Natural killer cell (primary cell): ENCODE measurements at regions not wholly inside any gene's neighbourhood (a gene's known extent, or its start where the extent isn't known, plus 50 kb on each side); places are given as distances from the start of the nearest gene placed in this dataset.

Source experiments
- ATAC-seq, 3 donors: fragments of 150-1000 bp in 2 of 3; fragments of 200-7000 bp in 1 of 3; cut with Tn5 transposase; 1 replicate in 1 of 3; 2 replicates in 2 of 3; pipeline ENCODE4 v1.10.0; 2021; ENCODE audit warnings: mild to moderate bottlenecking in 2 of 3, moderate library complexity in 2 of 3
- DNase-seq, 2 donors: peaks; one replicate each; pipeline versions ENCODE4 v3.0.0 to v3.0.0-alpha.2; 2013 to 2021; ENCODE audit warnings: mixed read lengths in 1 of 2
- H3K27ac ChIP-seq: one replicate; pipeline ENCODE4 v1.5.1; 2013; ENCODE audit warnings: mild to moderate bottlenecking, low read length
- H3K27me3 ChIP-seq: one replicate; pipeline ENCODE4 v1.6.1; 2013; ENCODE audit warnings: low read length; ENCODE audit not compliant: control insufficient read depth, insufficient read depth
- H3K36me3 ChIP-seq: one replicate; pipeline ENCODE4 v1.6.1; 2013; ENCODE audit warnings: low read length; ENCODE audit not compliant: control insufficient read depth, insufficient read depth
- H3K4me1 ChIP-seq: one replicate; pipeline ENCODE4 v1.6.1; 2013; ENCODE audit warnings: low read length; ENCODE audit not compliant: control insufficient read depth, insufficient read depth
- H3K4me3 ChIP-seq: one replicate; pipeline ENCODE4 v1.5.1; 2013; ENCODE audit warnings: low read length
- H3K9me3 ChIP-seq: one replicate; pipeline ENCODE4 v1.6.1; 2013; ENCODE audit warnings: low read length; ENCODE audit not compliant: control insufficient read depth, insufficient read depth
- H3K27ac Mint-ChIP-seq, 2 donors: one replicate each; pipeline ENCODE4 v1.8.0; 2022; ENCODE audit warnings: mild to moderate bottlenecking in 2 of 2, mixed read lengths in 2 of 2, moderate library complexity in 1 of 2
- H3K27me3 Mint-ChIP-seq, 2 donors: one replicate each; pipeline ENCODE4 v1.8.0; 2022; ENCODE audit warnings: low read depth in 2 of 2, mixed read lengths in 2 of 2
- H3K36me3 Mint-ChIP-seq: one replicate; pipeline ENCODE4 v1.8.0; 2022; ENCODE audit warnings: mixed read lengths
- H3K4me1 Mint-ChIP-seq, 2 donors: one replicate each; pipeline ENCODE4 v1.8.0; 2022; ENCODE audit warnings: mixed read lengths in 2 of 2
- H3K4me3 Mint-ChIP-seq: one replicate; pipeline ENCODE4 v1.8.0; 2022; ENCODE audit warnings: mild to moderate bottlenecking, moderate library complexity, mixed read lengths
- H3K9me3 Mint-ChIP-seq, 2 donors: one replicate each; pipeline ENCODE4 v1.8.0; 2022; ENCODE audit warnings: mixed read lengths in 2 of 2
- CTCF ChIP-seq: fragments of 200-600 bp; IDR thresholded peaks from one replicate; pipeline ENCODE4 v1.8.0; 2022; ENCODE audit warnings: antibody characterized with exemption
- WGBS: methylation state at CpG from one replicate; pipeline ENCODE4 v1.1.7; 2013; ENCODE audit warnings: missing lambda C conversion rate; ENCODE audit not compliant: insufficient coverage; 5-methylcytosine and 5-hydroxymethylcytosine counted together
- intact Hi-C: fragments of 100-400 bp; cut with micrococcal nuclease; formaldehyde crosslinking; loops from one replicate; pipeline ENCODE4 v1.14.2; 2022

- H3K9me3 ChIP-seq = no peaks in the 10 kb centered on the region
- H3K27me3 ChIP-seq = no peaks in the 10 kb centered on the region
- Mint-ChIP-seq H3K27me3 (no peaks in the 10 kb centered on the region), H3K27ac (no peak overlapping the region), H3K9me3 (peaks cover 0 to 2% of the 10 kb centered on the region in 2 donors), H3K36me3 (no peaks in the 10 kb centered on the region), H3K4me3 (no peak overlapping the region), H3K4me1 (peaks cover 5 to 6% of the 10 kb centered on the region in 2 donors)
- H3K27ac ChIP-seq = no peak overlapping the region
- DNase-seq (no peak), ATAC-seq (no peak)
- no peak overlapping the region for H3K4me3 ChIP-seq
- no peak for TF ChIP-seq CTCF
- intact Hi-C loops = no loop called here
- WGBS = 98% methylated on average over 3 of the region's 4 CpGs
- H3K36me3 ChIP-seq = no peaks in the 10 kb centered on the region
- peaks cover 4% of the 10 kb centered on the region for H3K4me1 ChIP-seq
Observed at GRCh38 chr3:160065786-160066185, 77.2 kb downstream of the IL12A start.

- Histone ChIP-seq H3K27ac (no peak overlapping the region), H3K27me3 (no peaks in the 10 kb centered on the region), H3K4me3 (no peak overlapping the region), H3K9me3 (no peaks in the 10 kb centered on the region), H3K4me1 (no peaks in the 10 kb centered on the region), H3K36me3 (no peaks in the 10 kb centered on the region)
- WGBS = 32% methylated on average over 3 of the region's 3 CpGs
- no peaks in the 10 kb centered on the region for H3K4me1 Mint-ChIP-seq
- no peak for DNase-seq
- H3K36me3 Mint-ChIP-seq = no peaks in the 10 kb centered on the region
- peaks cover 0 to 7% of the 10 kb centered on the region in 2 donors for H3K27me3 Mint-ChIP-seq
- TF ChIP-seq CTCF = no peak
- intact Hi-C loops = no loop called here
- no peak for ATAC-seq
- H3K27ac Mint-ChIP-seq = no peak overlapping the region
- H3K9me3 Mint-ChIP-seq = no peaks in the 10 kb centered on the region
- no peak overlapping the region for H3K4me3 Mint-ChIP-seq
Observed at GRCh38 chr3:160069986-160070385, 81.4 kb downstream of the IL12A start.

- no peaks in the 10 kb centered on the region for H3K9me3 ChIP-seq
- Mint-ChIP-seq H3K36me3 (no peaks in the 10 kb centered on the region), H3K4me3 (no peak overlapping the region), H3K27me3 (peaks cover 0 to under 1% of the 10 kb centered on the region in 2 donors), H3K4me1 (no peaks in the 10 kb centered on the region), H3K9me3 (no peaks in the 10 kb centered on the region), H3K27ac (no peak overlapping the region)
- no peak overlapping the region for H3K4me3 ChIP-seq
- H3K36me3 ChIP-seq = no peaks in the 10 kb centered on the region
- H3K27me3 ChIP-seq = no peaks in the 10 kb centered on the region
- 97% methylated on average over 3 of the region's 3 CpGs for WGBS
- no peak for TF ChIP-seq CTCF
- H3K4me1 ChIP-seq = no peaks in the 10 kb centered on the region
- intact Hi-C loops = no loop called here
- no peak overlapping the region for H3K27ac ChIP-seq
- DNase-seq (no peak), ATAC-seq (peak in 1 of 3 donors; percentile 8)
Observed at GRCh38 chr3:160076519-160076918, 87.9 kb downstream of the IL12A start.

- no peaks in the 10 kb centered on the region for H3K9me3 ChIP-seq
- no peaks in the 10 kb centered on the region for H3K9me3 Mint-ChIP-seq
- 99% methylated on average over 3 of the region's 3 CpGs for WGBS
- ATAC-seq (no peak), DNase-seq (no peak)
- H3K4me3 Mint-ChIP-seq = no peak overlapping the region
- no peak overlapping the region for H3K27ac ChIP-seq
- H3K36me3 Mint-ChIP-seq = no peaks in the 10 kb centered on the region
- H3K4me3 ChIP-seq = no peak overlapping the region
- no peaks in the 10 kb centered on the region for H3K27me3 Mint-ChIP-seq
- intact Hi-C loops = no loop called here
- no peaks in the 10 kb centered on the region for H3K4me1 ChIP-seq
- no peak for TF ChIP-seq CTCF
- no peaks in the 10 kb centered on the region for H3K36me3 ChIP-seq
- no peak overlapping the region for H3K27ac Mint-ChIP-seq
- no peaks in the 10 kb centered on the region for H3K27me3 ChIP-seq
- no peaks in the 10 kb centered on the region for H3K4me1 Mint-ChIP-seq
Observed at GRCh38 chr3:160078533-160078932, 89.9 kb downstream of the IL12A start.
